ENCODE measurements at regions not wholly inside any gene's neighbourhood (a gene's known extent, or its start where the extent isn't known, plus 50 kb on each side); places are given as distances from the start of the nearest gene placed in this dataset.

- no peaks in the 10 kb centered on the region for H3K27me3 Mint-ChIP-seq
- H3K27ac Mint-ChIP-seq = no peak overlapping the region
- H3K9me3 Mint-ChIP-seq = no peaks in the 10 kb centered on the region
- ATAC-seq (replicated peaks) (no peak), DNase-seq (no peak)
- H3K4me1 Mint-ChIP-seq = peaks cover 8% of the 10 kb centered on the region in 2 donors
- H3K36me3 Mint-ChIP-seq = peaks cover 12 to 43% of the 10 kb centered on the region in 2 donors
- H3K4me3 Mint-ChIP-seq = no peak overlapping the region
Measured at GRCh38 chr7:22962775-22963350, 51.1 kb downstream of the HYCC1 start.

- H3K27ac Mint-ChIP-seq = no peak overlapping the region
- DNase-seq (no peak), ATAC-seq (replicated peaks) (no peak)
- H3K27me3 Mint-ChIP-seq = no peaks in the 10 kb centered on the region
- H3K4me3 Mint-ChIP-seq = no peak overlapping the region
- H3K9me3 Mint-ChIP-seq = no peaks in the 10 kb centered on the region
- peaks cover 8% of the 10 kb centered on the region in 2 donors for H3K4me1 Mint-ChIP-seq
- H3K36me3 Mint-ChIP-seq = peaks cover 20 to 43% of the 10 kb centered on the region in 2 donors
Measured at GRCh38 chr7:22958742-22959141, 55.2 kb downstream of the HYCC1 start.

- H3K4me1 Mint-ChIP-seq = peaks cover 7 to 8% of the 10 kb centered on the region in 2 donors
- ATAC-seq (replicated peaks) = no peak
- H3K36me3 Mint-ChIP-seq = peaks cover 10 to 41% of the 10 kb centered on the region in 2 donors
- no peak for DNase-seq
- H3K27me3 Mint-ChIP-seq = no peaks in the 10 kb centered on the region
- no peaks in the 10 kb centered on the region for H3K9me3 Mint-ChIP-seq
- no peak overlapping the region for H3K27ac Mint-ChIP-seq
- H3K4me3 Mint-ChIP-seq = no peak overlapping the region
Measured at GRCh38 chr7:22954251-22954650, 59.7 kb downstream of the HYCC1 start.

GRCh38 chr7:22952306-22953015, 61.5 kb downstream of the HYCC1 start:
- DNase-seq = no peak
- no peak overlapping the region for H3K4me3 Mint-ChIP-seq
- peaks cover 8 to 32% of the 10 kb centered on the region in 2 donors for H3K36me3 Mint-ChIP-seq
- H3K27ac Mint-ChIP-seq = no peak overlapping the region
- H3K9me3 Mint-ChIP-seq = no peaks in the 10 kb centered on the region
- no peaks in the 10 kb centered on the region for H3K4me1 Mint-ChIP-seq
- no peak for ATAC-seq (replicated peaks)
- H3K27me3 Mint-ChIP-seq = no peaks in the 10 kb centered on the region

- no peaks in the 10 kb centered on the region for H3K27me3 Mint-ChIP-seq
Measured at GRCh38 chr7:22949944-22950343, 64.0 kb downstream of the HYCC1 start.

GRCh38 chr7:22949221-22949620, 64.7 kb downstream of the HYCC1 start:
- H3K36me3 Mint-ChIP-seq = peaks cover 9 to 26% of the 10 kb centered on the region in 2 donors
- no peak overlapping the region for H3K27ac Mint-ChIP-seq
- H3K4me1 Mint-ChIP-seq = peaks cover 0 to 2% of the 10 kb centered on the region in 2 donors
- ATAC-seq (replicated peaks) = no peak
- no peaks in the 10 kb centered on the region for H3K9me3 Mint-ChIP-seq
- no peak for DNase-seq
- H3K4me3 Mint-ChIP-seq = no peak overlapping the region
- H3K27me3 Mint-ChIP-seq = no peaks in the 10 kb centered on the region

More at GRCh38 chr7:22949944-22950343, 64.0 kb downstream of the HYCC1 start:
- Mint-ChIP-seq H3K36me3 (peaks cover 7 to 25% of the 10 kb centered on the region in 2 donors), H3K9me3 (no peaks in the 10 kb centered on the region), H3K4me1 (peaks cover 0 to 2% of the 10 kb centered on the region in 2 donors), H3K27ac (no peak overlapping the region), H3K4me3 (no peak overlapping the region)
- ATAC-seq (replicated peaks) = no peak
- no peak for DNase-seq

GRCh38 chr7:22948770-22949169, 65.2 kb downstream of the HYCC1 start:
- ATAC-seq (replicated peaks) (no peak), DNase-seq (no peak)
- Mint-ChIP-seq H3K27me3 (no peaks in the 10 kb centered on the region), H3K36me3 (peaks cover 9 to 30% of the 10 kb centered on the region in 2 donors), H3K4me3 (no peak overlapping the region), H3K4me1 (peaks cover 0 to 2% of the 10 kb centered on the region in 2 donors), H3K9me3 (no peaks in the 10 kb centered on the region), H3K27ac (no peak overlapping the region)

- no peak for DNase-seq
- Mint-ChIP-seq H3K4me1 (peaks cover 0 to 2% of the 10 kb centered on the region in 2 donors), H3K27ac (no peak overlapping the region), H3K9me3 (no peaks in the 10 kb centered on the region), H3K27me3 (no peaks in the 10 kb centered on the region), H3K4me3 (no peak overlapping the region), H3K36me3 (peaks cover 12 to 23% of the 10 kb centered on the region in 2 donors)
- no peak for ATAC-seq (replicated peaks)
Measured at GRCh38 chr7:22945584-22945983, 68.3 kb downstream of the HYCC1 start.

GRCh38 chr7:22944510-22944909, 69.4 kb downstream of the HYCC1 start:
- no peak for DNase-seq
- no peak for ATAC-seq (replicated peaks)
- Mint-ChIP-seq H3K9me3 (no peaks in the 10 kb centered on the region), H3K27me3 (no peaks in the 10 kb centered on the region), H3K27ac (no peak overlapping the region), H3K4me3 (no peak overlapping the region), H3K4me1 (peaks cover 0 to 2% of the 10 kb centered on the region in 2 donors), H3K36me3 (peaks cover 12 to 19% of the 10 kb centered on the region in 2 donors)

- DNase-seq = no peak
- Mint-ChIP-seq H3K27ac (no peak overlapping the region), H3K4me3 (no peak overlapping the region), H3K4me1 (peaks cover 0 to 2% of the 10 kb centered on the region in 2 donors), H3K36me3 (peaks cover 12 to 19% of the 10 kb centered on the region in 2 donors), H3K27me3 (no peaks in the 10 kb centered on the region), H3K9me3 (no peaks in the 10 kb centered on the region)
- no peak for ATAC-seq (replicated peaks)
Measured at GRCh38 chr7:22944022-22944421, 69.9 kb downstream of the HYCC1 start.

GRCh38 chr7:22942191-22942590, 71.7 kb downstream of the HYCC1 start:
- DNase-seq = no peak
- Mint-ChIP-seq H3K36me3 (peaks cover 12 to 19% of the 10 kb centered on the region in 2 donors), H3K9me3 (no peaks in the 10 kb centered on the region), H3K27me3 (no peaks in the 10 kb centered on the region), H3K27ac (no peak overlapping the region), H3K4me1 (peaks cover 0 to 2% of the 10 kb centered on the region in 2 donors), H3K4me3 (no peak overlapping the region)
- ATAC-seq (replicated peaks) = no peak

GRCh38 chr7:22939842-22940241, 74.1 kb downstream of the HYCC1 start:
- Mint-ChIP-seq H3K27ac (no peak overlapping the region), H3K27me3 (no peaks in the 10 kb centered on the region), H3K9me3 (no peaks in the 10 kb centered on the region), H3K4me1 (no peaks in the 10 kb centered on the region), H3K4me3 (no peak overlapping the region), H3K36me3 (peaks cover 4 to 10% of the 10 kb centered on the region in 2 donors)
- DNase-seq (no peak), ATAC-seq (replicated peaks) (no peak)

GRCh38 chr7:22937946-22938345, 76.0 kb downstream of the HYCC1 start:
- H3K27ac Mint-ChIP-seq = no peak overlapping the region

GRCh38 chr7:22936246-22936645, 77.7 kb downstream of the HYCC1 start:
- Mint-ChIP-seq H3K4me1 (no peaks in the 10 kb centered on the region), H3K9me3 (no peaks in the 10 kb centered on the region), H3K4me3 (no peak overlapping the region), H3K27ac (no peak overlapping the region), H3K27me3 (no peaks in the 10 kb centered on the region), H3K36me3 (peaks cover 4 to 6% of the 10 kb centered on the region in 2 donors)
- no peak for DNase-seq
- ATAC-seq (replicated peaks) = no peak

More at GRCh38 chr7:22937946-22938345, 76.0 kb downstream of the HYCC1 start:
- no peaks in the 10 kb centered on the region for H3K27me3 Mint-ChIP-seq
- ATAC-seq (replicated peaks) (no peak), DNase-seq (no peak)
- no peak overlapping the region for H3K4me3 Mint-ChIP-seq
- H3K9me3 Mint-ChIP-seq = no peaks in the 10 kb centered on the region
- H3K36me3 Mint-ChIP-seq = peaks cover 4 to 6% of the 10 kb centered on the region in 2 donors
- no peaks in the 10 kb centered on the region for H3K4me1 Mint-ChIP-seq

GRCh38 chr7:22935269-22935668, 78.7 kb downstream of the HYCC1 start:
- DNase-seq = no peak
- ATAC-seq (replicated peaks) = no peak
- Mint-ChIP-seq H3K36me3 (no peaks in the 10 kb centered on the region), H3K4me3 (no peak overlapping the region), H3K27ac (no peak overlapping the region), H3K9me3 (peaks cover 0 to 3% of the 10 kb centered on the region in 2 donors), H3K4me1 (no peaks in the 10 kb centered on the region), H3K27me3 (peaks cover 0 to 4% of the 10 kb centered on the region in 2 donors)

Data from stimulated activated naive B cell treated with anti-CD40 and anti-IgM and Interleukin-4, amounts not matched to agents 10 μg/mL and 1 μg/mL and 100 μg/mL, for 72 hours (primary cell).